ENCODE measurements at regions not wholly inside any gene's neighbourhood (a gene's known extent, or its start where the extent isn't known, plus 50 kb on each side); places are given as distances from the start of the nearest gene placed in this dataset.

- no peak overlapping the region for H3K4me3 ChIP-seq
- intact Hi-C loops (cut with DNase I; ENCODE audit: low total_unique reads), result no loop called here
- no peaks in the 10 kb centered on the region for H3K36me3 ChIP-seq
- no peaks in the 10 kb centered on the region for H3K27me3 ChIP-seq
- DNase-seq (ENCODE audit: low spot score in 2 of 2), result no peak
- no peak for TF ChIP-seq CTCF (IDR thresholded peaks at IDR 0.05)
- TF ChIP-seq POLR2AphosphoS5 (IDR thresholded peaks at IDR 0.05), result no peak
- no peak for TF ChIP-seq POLR2A (IDR thresholded peaks at IDR 0.05)
- H3K4me1 ChIP-seq, result no peaks in the 10 kb centered on the region
- no peaks in the 10 kb centered on the region for H3K9me3 ChIP-seq
- no peak overlapping the region for H3K27ac ChIP-seq
Measured at GRCh38 chr13:22662771-22663170, 518.0 kb upstream of the SGCG start.

GRCh38 chr13:22665506-22665905 lies 515.3 kb upstream of the SGCG start:
- H3K4me3 ChIP-seq, result no peak overlapping the region
- no peaks in the 10 kb centered on the region for H3K4me1 ChIP-seq
- intact Hi-C loops (cut with DNase I; ENCODE audit: low total_unique reads), result no loop called here
- H3K27me3 ChIP-seq, result no peaks in the 10 kb centered on the region
- TF ChIP-seq CTCF (IDR thresholded peaks at IDR 0.05) (no peak), POLR2A (IDR thresholded peaks at IDR 0.05) (no peak), POLR2AphosphoS5 (IDR thresholded peaks at IDR 0.05) (no peak)
- H3K9me3 ChIP-seq, result no peaks in the 10 kb centered on the region
- H3K27ac ChIP-seq, result no peak overlapping the region
- no peak for DNase-seq (ENCODE audit: low spot score in 2 of 2)
- no peaks in the 10 kb centered on the region for H3K36me3 ChIP-seq

GRCh38 chr13:22690756-22691155 lies 490.0 kb upstream of the SGCG start:
- H3K4me1 ChIP-seq, result no peaks in the 10 kb centered on the region
- intact Hi-C loops (cut with DNase I; ENCODE audit: low total_unique reads), result no loop called here

GRCh38 chr13:22693691-22694090 lies 487.1 kb upstream of the SGCG start:
- no peak for TF ChIP-seq POLR2AphosphoS5 (IDR thresholded peaks at IDR 0.05)
- no peak for TF ChIP-seq CTCF (IDR thresholded peaks at IDR 0.05)
- TF ChIP-seq POLR2A (IDR thresholded peaks at IDR 0.05), result no peak
- no peak overlapping the region for H3K4me3 ChIP-seq
- no peak for DNase-seq (ENCODE audit: low spot score in 2 of 2)
- no peaks in the 10 kb centered on the region for H3K27me3 ChIP-seq
- H3K9me3 ChIP-seq, result peaks cover 0 to 14% of the 10 kb centered on the region in 2 donors
- H3K36me3 ChIP-seq, result no peaks in the 10 kb centered on the region
- intact Hi-C loops (cut with DNase I; ENCODE audit: low total_unique reads), result no loop called here
- no peaks in the 10 kb centered on the region for H3K4me1 ChIP-seq
- H3K27ac ChIP-seq, result no peak overlapping the region

More at GRCh38 chr13:22690756-22691155, 490.0 kb upstream of the SGCG start:
- Histone ChIP-seq H3K9me3 (peaks cover 0 to 19% of the 10 kb centered on the region in 2 donors), H3K27ac (no peak overlapping the region), H3K36me3 (no peaks in the 10 kb centered on the region), H3K4me3 (no peak overlapping the region), H3K27me3 (no peaks in the 10 kb centered on the region)
- DNase-seq (ENCODE audit: low spot score in 2 of 2), result no peak
- TF ChIP-seq POLR2AphosphoS5 (IDR thresholded peaks at IDR 0.05), result no peak
- TF ChIP-seq CTCF (IDR thresholded peaks at IDR 0.05), result no peak
- TF ChIP-seq POLR2A (IDR thresholded peaks at IDR 0.05), result no peak

- Histone ChIP-seq H3K4me1 (no peaks in the 10 kb centered on the region), H3K9me3 (peaks cover 0 to 14% of the 10 kb centered on the region in 2 donors), H3K4me3 (no peak overlapping the region), H3K36me3 (no peaks in the 10 kb centered on the region), H3K27ac (no peak overlapping the region), H3K27me3 (no peaks in the 10 kb centered on the region)
- DNase-seq (ENCODE audit: low spot score in 2 of 2), result no peak
- TF ChIP-seq POLR2A (IDR thresholded peaks at IDR 0.05), result no peak
- TF ChIP-seq CTCF (IDR thresholded peaks at IDR 0.05), result no peak
- no peak for TF ChIP-seq POLR2AphosphoS5 (IDR thresholded peaks at IDR 0.05)
- intact Hi-C loops (cut with DNase I; ENCODE audit: low total_unique reads), result no loop called here
Measured at GRCh38 chr13:22696433-22696832, 484.3 kb upstream of the SGCG start.
